T1000 (cell line): ENCODE measurements at regions not wholly inside any gene's neighbourhood (a gene's known extent, or its start where the extent isn't known, plus 50 kb on each side); places are given as distances from the start of the nearest gene placed in this dataset.
"Not testable (repeated sequence)": the region's sequence is repeated elsewhere in the genome, so short reads cannot be mapped to it uniquely, and the experiment has no call there.

Source experiments
- DNase-seq: peaks from one replicate; lab custom pipeline; 2025; ENCODE audit warnings: mixed read lengths; lab: John Stamatoyannopoulos, UW

- DNase-seq = not testable (repeated sequence)
These were observed 104.5 kb downstream of the ZNF33B start for GRCh38 chr10:42533866-42534265.

GRCh38 chr10:42532996-42533395, 105.4 kb downstream of the ZNF33B start:
- no peak for DNase-seq

GRCh38 chr10:42523098-42523497, 115.3 kb downstream of the ZNF33B start:
- DNase-seq = no peak

GRCh38 chr10:42519761-42520460, 118.5 kb downstream of the ZNF33B start:
- no peak for DNase-seq

GRCh38 chr10:42519079-42519478, 119.3 kb downstream of the ZNF33B start:
- no peak for DNase-seq

GRCh38 chr10:42513921-42514320, 124.4 kb downstream of the ZNF33B start:
- no peak for DNase-seq

GRCh38 chr10:42491801-42492200, 146.6 kb downstream of the ZNF33B start:
- no peak for DNase-seq

GRCh38 chr10:42491001-42491592, 147.3 kb downstream of the ZNF33B start:
- DNase-seq = no peak

- DNase-seq = no peak
These were observed 148.0 kb downstream of the ZNF33B start for GRCh38 chr10:42490368-42490767.

- no peak for DNase-seq
These were observed 150.0 kb downstream of the ZNF33B start for GRCh38 chr10:42488416-42488815.

- DNase-seq = no peak
These were observed 156.0 kb downstream of the ZNF33B start for GRCh38 chr10:42482411-42482810.

- no peak for DNase-seq
These were observed 159.3 kb downstream of the ZNF33B start for GRCh38 chr10:42479057-42479456.

GRCh38 chr10:42477170-42477569, 161.2 kb downstream of the ZNF33B start:
- DNase-seq = no peak

GRCh38 chr10:42476101-42476500, 162.3 kb downstream of the ZNF33B start:
- no peak for DNase-seq

GRCh38 chr10:42475168-42476098, 162.9 kb downstream of the ZNF33B start:
- DNase-seq = no peak

GRCh38 chr10:42454313-42454712, 184.1 kb downstream of the ZNF33B start:
- DNase-seq = no peak

GRCh38 chr10:42431095-42431494, 207.3 kb downstream of the ZNF33B start:
- no peak for DNase-seq

GRCh38 chr10:42428534-42428933, 209.8 kb downstream of the ZNF33B start:
- DNase-seq = no peak

- DNase-seq = no peak
These were observed 215.5 kb downstream of the ZNF33B start for GRCh38 chr10:42422911-42423310.

GRCh38 chr10:42421812-42422211, 216.6 kb downstream of the ZNF33B start:
- DNase-seq = no peak

GRCh38 chr10:42419789-42420188, 218.6 kb downstream of the ZNF33B start:
- DNase-seq = no peak

GRCh38 chr10:42380926-42381547, 257.3 kb downstream of the ZNF33B start:
- DNase-seq = no peak
